A549 (cell line): ENCODE measurements at regions not wholly inside any gene's neighbourhood (a gene's known extent, or its start where the extent isn't known, plus 50 kb on each side); places are given as distances from the start of the nearest gene placed in this dataset.

Experiments
- ATAC-seq, 2 experiments: fragments of 200-7000 bp in 1 of 2; fragments of >200 bp in 1 of 2; cut with Nextera tagmentation in 1 of 2; cut with Tn5 transposase in 1 of 2; 3 replicates each; pipeline versions ENCODE4 v1.8.0 to v1.9.1; 2018 to 2020; ENCODE audit warnings: mild to moderate bottlenecking in 1 of 2, moderate library complexity in 1 of 2
- CTCF ChIA-PET: fragments of 300-600 bp; sonication (Branson Sonifier 250); formaldehyde crosslinking; extraction: SDS; loops from one replicate; lab custom pipeline; 2021; ENCODE audit warnings: antibody characterized with exemption, inconsistent platforms; lab: Yijun Ruan, JAX
- POLR2A ChIA-PET: fragments of 350-600 bp; formaldehyde crosslinking; extraction: SDS; loops from one replicate; lab custom pipeline; 2021; ENCODE audit warnings: antibody characterized with exemption, inconsistent platforms; lab: Yijun Ruan, JAX
- DNase-seq, 2 experiments: peaks; one replicate each; pipeline versions ENCODE4 v3.0.0 to v3.0.0-alpha.2; 2011 to 2016; ENCODE audit warnings: low read depth in 1 of 2, low spot score in 1 of 2
- FAIRE-seq: peaks from 2 replicates; lab custom pipeline; 2011; peaks lifted over from hg19 to GRCh38; lab: Jason Lieb, UNC
- H3K27ac ChIP-seq, 2 experiments: fragments of >200 bp; sonication (Bioruptor Twin); formaldehyde crosslinking; 3 replicates each; pipeline ENCODE4 v1.5.1; 2016 to 2017
- H3K4me1 ChIP-seq: fragments of >200 bp; sonication (Bioruptor Twin); formaldehyde crosslinking; 3 replicates; pipeline ENCODE4 v1.6.1; 2016
- H3K4me2 ChIP-seq: fragments of >200 bp; sonication (Bioruptor Twin); formaldehyde crosslinking; 3 replicates; pipeline ENCODE4 v1.6.1; 2016
- H3K4me3 ChIP-seq: fragments of >200 bp; sonication (Bioruptor Twin); formaldehyde crosslinking; 3 replicates; pipeline ENCODE4 v1.5.1; 2016
- H3K9me3 ChIP-seq: fragments of >200 bp; sonication (Bioruptor Twin); formaldehyde crosslinking; 3 replicates; pipeline ENCODE4 v1.6.1; 2016
- CBX2 ChIP-seq: fragments of 200-600 bp; sonication (generic); IDR thresholded peaks from 2 replicates; pipeline ENCODE4 v1.6.1; 2016; ENCODE audit warnings: low read depth, mild to moderate bottlenecking, borderline replicate concordance
- ESRRA ChIP-seq: fragments of 150-350 bp; IDR thresholded peaks from 2 replicates; pipeline ENCODE4 v1.6.1; 2014; ENCODE audit warnings: mild to moderate bottlenecking, low read length, borderline replicate concordance
- HEYL ChIP-seq: fragments of 250-450 bp; sonication (Bioruptor Pico); IDR thresholded peaks from 2 replicates; pipeline ENCODE4 v1.8.0; 2021; ENCODE audit warnings: mild to moderate bottlenecking, moderate library complexity
- HOXB13 ChIP-seq: fragments of 250-450 bp; sonication (Bioruptor Pico); IDR thresholded peaks from 2 replicates; pipeline ENCODE4 v1.5.0; 2020; ENCODE audit warnings: low read depth, mild to moderate bottlenecking, moderate library complexity
- HOXB5 ChIP-seq: fragments of 250-450 bp; sonication (Bioruptor Pico); IDR thresholded peaks from 2 replicates; pipeline ENCODE4 v1.5.0; 2020; ENCODE audit warnings: mild to moderate bottlenecking, moderate library complexity
- JUNB ChIP-seq: fragments of >200 bp; sonication (Bioruptor Twin); formaldehyde crosslinking; IDR thresholded peaks from 2 replicates; pipeline ENCODE4 v1.6.1; 2016
- KDM1A ChIP-seq: fragments of 200-600 bp; sonication (generic); IDR thresholded peaks from 2 replicates; pipeline ENCODE4 v1.6.1; 2016; ENCODE audit warnings: low read depth, mild to moderate bottlenecking
- MYC ChIP-seq: IDR thresholded peaks from 2 replicates; pipeline ENCODE4 v1.6.1; 2012; ENCODE audit warnings: mild to moderate bottlenecking, inconsistent platforms, low read length, improper control_type of control experiment, borderline replicate concordance
- NFE2L2 ChIP-seq: fragments of 150-350 bp; conservative IDR thresholded peaks from 2 replicates; pipeline ENCODE4 v1.6.1; 2014; ENCODE audit warnings: low read length
- TP53 ChIP-seq: fragments of 250-450 bp; sonication (Bioruptor Pico); IDR thresholded peaks from 2 replicates; pipeline ENCODE4 v1.5.0; 2021; ENCODE audit warnings: mild to moderate bottlenecking, moderate library complexity
- ZNF302 ChIP-seq: fragments of 250-450 bp; sonication (Bioruptor Pico); IDR thresholded peaks from 2 replicates; pipeline ENCODE4 v1.9.0; 2021; ENCODE audit warnings: inconsistent platforms, mild to moderate bottlenecking, moderate library complexity
- WGBS: methylation state at CpG from one replicate; pipeline ENCODE4 v1.1.6; 2017; ENCODE audit errors: missing lambda C conversion rate; 5-methylcytosine and 5-hydroxymethylcytosine counted together
- TF ChIP-seq, protein P1 (sequence below): fragments of >200 bp; sonication (Bioruptor Twin); formaldehyde crosslinking; IDR thresholded peaks from 3 replicates; pipeline ENCODE4 v1.6.1; 2016
- TF ChIP-seq, protein P2 (sequence below): fragments of 200-600 bp; sonication (generic); IDR thresholded peaks from 2 replicates; pipeline ENCODE4 v1.6.1; 2016; ENCODE audit warnings: antibody characterized with exemption, mild to moderate bottlenecking, moderate library complexity
- TF ChIP-seq, protein P3 (sequence below): fragments of >200 bp; sonication (Bioruptor Twin); formaldehyde crosslinking; IDR thresholded peaks from 2 replicates; pipeline ENCODE4 v1.6.1; 2016
- TF ChIP-seq, protein P4 (sequence below): IDR thresholded peaks from 2 replicates; pipeline ENCODE4 v1.6.1; 2012

DNA sequence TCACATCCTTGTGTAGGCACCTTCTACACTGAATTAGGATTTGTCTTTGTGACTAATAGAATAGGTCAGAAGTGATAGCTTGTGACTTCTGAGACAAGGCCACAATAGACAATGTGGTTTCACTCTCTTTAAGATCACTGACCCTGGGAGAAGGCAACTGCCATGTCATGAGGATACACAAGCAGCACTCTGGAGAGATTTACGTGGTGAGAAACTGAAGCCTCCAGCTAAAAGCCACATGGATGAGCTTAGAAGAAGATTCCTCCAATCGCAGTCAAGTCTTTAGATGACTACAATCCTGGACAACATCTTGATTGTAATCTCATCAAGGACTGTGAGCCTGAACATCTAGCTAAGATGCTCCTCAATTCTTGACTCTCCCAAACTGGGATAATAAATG lies 206.6 kb downstream of the ESM1 start:
- DNase-seq, result no peak
- CTCF ChIA-PET, result no interaction called here
- H3K4me2 ChIP-seq, result no peak overlapping the region
- H3K4me1 ChIP-seq, result no peaks in the 10 kb centered on the region
- no peak for TF ChIP-seq JUNB
- TF ChIP-seq, protein P1, sequence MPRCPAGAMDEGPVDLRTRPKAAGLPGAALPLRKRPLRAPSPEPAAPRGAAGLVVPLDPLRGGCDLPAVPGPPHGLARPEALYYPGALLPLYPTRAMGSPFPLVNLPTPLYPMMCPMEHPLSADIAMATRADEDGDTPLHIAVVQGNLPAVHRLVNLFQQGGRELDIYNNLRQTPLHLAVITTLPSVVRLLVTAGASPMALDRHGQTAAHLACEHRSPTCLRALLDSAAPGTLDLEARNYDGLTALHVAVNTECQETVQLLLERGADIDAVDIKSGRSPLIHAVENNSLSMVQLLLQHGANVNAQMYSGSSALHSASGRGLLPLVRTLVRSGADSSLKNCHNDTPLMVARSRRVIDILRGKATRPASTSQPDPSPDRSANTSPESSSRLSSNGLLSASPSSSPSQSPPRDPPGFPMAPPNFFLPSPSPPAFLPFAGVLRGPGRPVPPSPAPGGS, result no peak
- TF ChIP-seq, protein P2, sequence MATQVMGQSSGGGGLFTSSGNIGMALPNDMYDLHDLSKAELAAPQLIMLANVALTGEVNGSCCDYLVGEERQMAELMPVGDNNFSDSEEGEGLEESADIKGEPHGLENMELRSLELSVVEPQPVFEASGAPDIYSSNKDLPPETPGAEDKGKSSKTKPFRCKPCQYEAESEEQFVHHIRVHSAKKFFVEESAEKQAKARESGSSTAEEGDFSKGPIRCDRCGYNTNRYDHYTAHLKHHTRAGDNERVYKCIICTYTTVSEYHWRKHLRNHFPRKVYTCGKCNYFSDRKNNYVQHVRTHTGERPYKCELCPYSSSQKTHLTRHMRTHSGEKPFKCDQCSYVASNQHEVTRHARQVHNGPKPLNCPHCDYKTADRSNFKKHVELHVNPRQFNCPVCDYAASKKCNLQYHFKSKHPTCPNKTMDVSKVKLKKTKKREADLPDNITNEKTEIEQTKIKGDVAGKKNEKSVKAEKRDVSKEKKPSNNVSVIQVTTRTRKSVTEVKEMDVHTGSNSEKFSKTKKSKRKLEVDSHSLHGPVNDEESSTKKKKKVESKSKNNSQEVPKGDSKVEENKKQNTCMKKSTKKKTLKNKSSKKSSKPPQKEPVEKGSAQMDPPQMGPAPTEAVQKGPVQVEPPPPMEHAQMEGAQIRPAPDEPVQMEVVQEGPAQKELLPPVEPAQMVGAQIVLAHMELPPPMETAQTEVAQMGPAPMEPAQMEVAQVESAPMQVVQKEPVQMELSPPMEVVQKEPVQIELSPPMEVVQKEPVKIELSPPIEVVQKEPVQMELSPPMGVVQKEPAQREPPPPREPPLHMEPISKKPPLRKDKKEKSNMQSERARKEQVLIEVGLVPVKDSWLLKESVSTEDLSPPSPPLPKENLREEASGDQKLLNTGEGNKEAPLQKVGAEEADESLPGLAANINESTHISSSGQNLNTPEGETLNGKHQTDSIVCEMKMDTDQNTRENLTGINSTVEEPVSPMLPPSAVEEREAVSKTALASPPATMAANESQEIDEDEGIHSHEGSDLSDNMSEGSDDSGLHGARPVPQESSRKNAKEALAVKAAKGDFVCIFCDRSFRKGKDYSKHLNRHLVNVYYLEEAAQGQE, result no peak
- no peak for TF ChIP-seq HEYL
- no peak for TF ChIP-seq NFE2L2
- TF ChIP-seq CBX2, result no peak
- TF ChIP-seq, protein P3, sequence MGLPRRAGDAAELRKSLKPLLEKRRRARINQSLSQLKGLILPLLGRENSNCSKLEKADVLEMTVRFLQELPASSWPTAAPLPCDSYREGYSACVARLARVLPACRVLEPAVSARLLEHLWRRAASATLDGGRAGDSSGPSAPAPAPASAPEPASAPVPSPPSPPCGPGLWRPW, result no peak
- no peak for TF ChIP-seq HOXB13
- no peak for TF ChIP-seq HOXB5 (CRISPR knock-in tag)
- no peak for TF ChIP-seq KDM1A
- TF ChIP-seq, all 56 proteins: peak for 0
- H3K4me3 ChIP-seq, result no peak overlapping the region
- POLR2A ChIA-PET, result no interaction called here
- H3K9me3 ChIP-seq, result 0 out of 3 replicates have a peak, but pooled peaks cover 3% of the 10 kb centered on the region
- H3K27ac ChIP-seq, result no peak overlapping the region
- 11% methylated on average over 2 of the region's 2 CpGs for WGBS
- no peak for ATAC-seq
- FAIRE-seq, result no peak

DNA sequence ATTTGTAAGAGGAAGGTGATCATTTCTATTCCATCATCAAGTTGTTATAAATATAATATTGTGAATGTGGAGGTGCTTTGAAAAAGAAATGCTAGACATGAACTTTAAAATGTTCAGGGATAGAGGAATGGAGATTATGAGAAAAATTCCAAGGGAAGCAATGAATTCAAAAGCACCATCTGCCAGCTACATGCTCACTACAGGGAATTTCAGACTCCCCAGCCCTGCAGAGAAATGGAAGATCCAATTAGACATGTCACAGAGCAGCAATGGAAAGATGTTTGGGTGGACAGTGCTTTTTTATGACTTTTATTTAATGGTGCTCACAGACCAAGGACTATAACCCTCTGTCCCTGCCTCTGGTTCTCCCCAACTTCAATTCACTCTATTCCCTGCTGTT lies 209.7 kb downstream of the ESM1 start:
- no peaks in the 10 kb centered on the region for H3K4me1 ChIP-seq

DNA sequence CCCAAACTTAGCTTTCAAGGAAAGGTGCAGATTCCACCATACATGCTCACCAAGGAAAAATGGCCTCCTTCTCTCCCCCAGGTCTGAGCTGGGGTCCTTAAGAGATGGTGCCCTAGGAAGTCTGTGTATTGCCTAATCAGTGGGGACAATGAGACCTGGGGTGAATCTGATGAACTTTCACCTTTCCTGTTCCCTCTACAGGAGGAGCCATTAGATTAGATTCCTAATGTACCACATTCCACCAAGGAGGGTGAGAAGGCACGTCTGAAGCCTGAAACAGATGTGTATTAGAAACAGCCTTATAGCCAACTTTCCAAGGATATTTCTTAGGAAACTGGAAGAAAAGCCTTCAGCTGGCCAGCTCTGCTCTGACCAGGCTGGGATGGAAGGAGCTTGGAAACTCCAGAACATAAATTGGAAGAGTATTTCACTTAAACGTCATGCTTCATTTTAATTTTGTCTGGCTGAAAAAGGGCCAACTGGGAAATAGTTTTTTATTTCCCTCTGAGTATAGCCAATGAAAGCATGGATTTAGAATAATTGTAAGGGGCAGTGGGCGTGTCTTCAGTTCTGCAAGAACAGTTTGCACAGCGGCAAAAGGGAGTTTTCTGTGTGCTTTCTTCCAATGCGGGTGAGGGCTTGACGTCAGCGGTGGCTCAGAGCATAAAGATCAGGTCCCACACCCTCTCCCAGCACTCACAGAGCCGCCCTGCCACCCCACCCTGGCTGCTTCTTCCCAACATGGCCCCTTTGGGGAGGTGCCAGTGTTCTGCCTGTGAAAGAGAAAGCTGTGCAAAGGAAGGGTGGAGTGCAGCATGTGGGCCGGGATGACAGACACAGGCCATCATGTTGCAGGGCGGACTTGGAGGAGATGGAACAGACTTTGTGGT lies 210.9 kb downstream of the ESM1 start:
- H3K4me2 ChIP-seq, result no peak overlapping the region
- TF ChIP-seq, protein P4, sequence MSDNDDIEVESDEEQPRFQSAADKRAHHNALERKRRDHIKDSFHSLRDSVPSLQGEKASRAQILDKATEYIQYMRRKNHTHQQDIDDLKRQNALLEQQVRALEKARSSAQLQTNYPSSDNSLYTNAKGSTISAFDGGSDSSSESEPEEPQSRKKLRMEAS, result no peak
- TF ChIP-seq, all 56 proteins: peak for 0
- H3K9me3 ChIP-seq, result no peaks in the 10 kb centered on the region
- WGBS, result 55% methylated on average over 10 of the region's 10 CpGs
- CTCF ChIA-PET, result interaction anchor here (1.2 kb wide), 1 partner anchor 11 kb away, joined by 3 read pairs; no protein-coding TSS in a partner anchor
- FAIRE-seq, result no peak
- no peak for DNase-seq
- no peak overlapping the region for H3K4me3 ChIP-seq
- no peaks in the 10 kb centered on the region for H3K4me1 ChIP-seq
- H3K27ac ChIP-seq, result no peak overlapping the region
- no peak for ATAC-seq
- POLR2A ChIA-PET, result no interaction called here

More for the DNA sequence above, 209.7 kb downstream of the ESM1 start:
- Histone ChIP-seq H3K27ac (no peak overlapping the region), H3K4me3 (no peak overlapping the region), H3K4me2 (no peak overlapping the region), H3K9me3 (no peaks in the 10 kb centered on the region)
- TF ChIP-seq ZNF302 (CRISPR knock-in tag) (no peak), MYC (no peak), TP53 (CRISPR knock-in tag) (no peak), ESRRA (no peak)
- ChIA-PET CTCF (interaction anchor here (1.6 kb wide), 1 partner anchor 259 kb away, joined by 5 read pairs; no protein-coding TSS in a partner anchor), POLR2A (no interaction called here)
- FAIRE-seq, result no peak
- DNase-seq, result no peak
- ATAC-seq, result no peak
